Testis (tissue), 2 donors: ENCODE measurements at regions not wholly inside any gene's neighbourhood (a gene's known extent, or its start where the extent isn't known, plus 50 kb on each side); places are given as distances from the start of the nearest gene placed in this dataset.

Source experiments
- CTCF ChIP-seq, 3 experiments: fragments of 450-650 bp in 2 of 3; fragments of 200-600 bp in 1 of 3; sonication (generic) in 1 of 3; IDR thresholded peaks; one replicate each; pipeline ENCODE4 v1.5.1; 2016 to 2019; ENCODE audit warnings: antibody characterized with exemption in 3 of 3, mild to moderate bottlenecking in 2 of 3, moderate library complexity in 1 of 3
- POLR2A ChIP-seq: fragments of 450-650 bp; IDR thresholded peaks from one replicate; pipeline ENCODE4 v1.6.1; 2017; ENCODE audit warnings: antibody characterized with exemption, mild to moderate bottlenecking, moderate library complexity

DNA sequence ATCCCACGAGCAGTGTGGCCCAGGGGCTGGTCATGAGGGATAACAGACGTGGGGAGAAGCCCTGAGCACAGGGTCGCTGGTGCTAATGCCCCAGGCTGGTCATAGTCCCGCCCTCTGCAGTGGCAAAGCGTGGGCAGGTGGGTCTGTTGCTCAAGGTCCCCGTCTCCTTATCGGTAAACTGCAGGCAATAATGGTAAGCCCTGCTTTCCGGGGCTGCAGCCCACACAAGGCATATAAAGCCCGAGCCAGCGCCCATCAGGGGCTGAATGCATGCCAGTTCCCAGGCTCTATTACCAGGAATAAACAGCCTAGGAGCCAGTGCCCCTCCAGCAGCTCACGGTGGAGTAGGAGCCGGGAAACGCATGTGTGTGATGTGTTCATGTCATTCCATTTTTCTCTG lies 261.0 kb downstream of the BRD1 start:
- TF ChIP-seq CTCF (IDR thresholded peaks at IDR 0.05) (no peak), POLR2A (no peak)
